H54 (cell line): ENCODE measurements at regions not wholly inside any gene's neighbourhood (a gene's known extent, or its start where the extent isn't known, plus 50 kb on each side); places are given as distances from the start of the nearest gene placed in this dataset.

ENCODE experiments used
- DNase-seq: peaks from one replicate; pipeline ENCODE4 v3.0.0; 2011; ENCODE audit warnings: low spot score, mixed read lengths; ENCODE audit not compliant: insufficient read length
- FAIRE-seq: peaks from 3 replicates; lab custom pipeline; 2011; peaks lifted over from hg19 to GRCh38; lab: Jason Lieb, UNC
- POLR2A ChIP-seq: IDR thresholded peaks from 2 replicates; pipeline ENCODE4 v1.6.1; 2011; ENCODE audit warnings: low read depth, mild to moderate bottlenecking, low read length

- TF ChIP-seq POLR2A = no peak
Observed at GRCh38 chr12:24560831-24561271, 388.1 kb downstream of the BCAT1 start.

GRCh38 chr12:24560192-24560775, 388.6 kb downstream of the BCAT1 start:
- TF ChIP-seq POLR2A = no peak
- DNase-seq (no peak), FAIRE-seq (no peak)

More at GRCh38 chr12:24560831-24561271, 388.1 kb downstream of the BCAT1 start:
- DNase-seq = no peak
- no peak for FAIRE-seq

GRCh38 chr12:24557738-24558137, 391.2 kb downstream of the BCAT1 start:
- no peak for FAIRE-seq

GRCh38 chr12:24555730-24556129, 393.2 kb downstream of the BCAT1 start:
- FAIRE-seq = no peak
- no peak for TF ChIP-seq POLR2A
- no peak for DNase-seq

More at GRCh38 chr12:24557738-24558137, 391.2 kb downstream of the BCAT1 start:
- no peak for TF ChIP-seq POLR2A
- no peak for DNase-seq

GRCh38 chr12:24554612-24555295, 394.1 kb downstream of the BCAT1 start:
- FAIRE-seq = no peak
- DNase-seq = no peak
- no peak for TF ChIP-seq POLR2A

GRCh38 chr12:24553259-24553658, 395.6 kb downstream of the BCAT1 start:
- FAIRE-seq (no peak), DNase-seq (no peak)
- TF ChIP-seq POLR2A = no peak

GRCh38 chr12:24551163-24551786, 397.6 kb downstream of the BCAT1 start:
- no peak for TF ChIP-seq POLR2A
- DNase-seq (no peak), FAIRE-seq (no peak)

GRCh38 chr12:24550609-24551008, 398.3 kb downstream of the BCAT1 start:
- FAIRE-seq = no peak
- no peak for DNase-seq
- TF ChIP-seq POLR2A = no peak

- DNase-seq (no peak), FAIRE-seq (no peak)
- TF ChIP-seq POLR2A = no peak
Observed at GRCh38 chr12:24546661-24547060, 402.2 kb downstream of the BCAT1 start.

- TF ChIP-seq POLR2A = no peak
- FAIRE-seq (no peak), DNase-seq (no peak)
Observed at GRCh38 chr12:24546084-24546483, 402.8 kb downstream of the BCAT1 start.

GRCh38 chr12:24544368-24544767, 404.5 kb downstream of the BCAT1 start:
- no peak for TF ChIP-seq POLR2A
- FAIRE-seq (no peak), DNase-seq (no peak)

GRCh38 chr12:24541193-24541871, 407.6 kb downstream of the BCAT1 start:
- no peak for FAIRE-seq
- TF ChIP-seq POLR2A = no peak
- DNase-seq = no peak

- TF ChIP-seq POLR2A = no peak
- DNase-seq (no peak), FAIRE-seq (no peak)
Observed at GRCh38 chr12:24539646-24540045, 409.3 kb downstream of the BCAT1 start.

- no peak for FAIRE-seq
- no peak for TF ChIP-seq POLR2A
- DNase-seq = no peak
Observed at GRCh38 chr12:24537083-24537860, 411.6 kb downstream of the BCAT1 start.
